ENCODE measurements at regions not wholly inside any gene's neighbourhood (a gene's known extent, or its start where the extent isn't known, plus 50 kb on each side); places are given as distances from the start of the nearest gene placed in this dataset.

- no peak for DNase-seq
- H2BK5ac ChIP-seq (ENCODE audit: low read depth, low read length, poor library complexity, severe bottlenecking): peak overlapping the region; percentile 87
- H2BK20ac ChIP-seq (ENCODE audit: low read depth, low read length): peak overlapping the region; percentile 24
- ChIA-PET POLR2A (ENCODE audit: unreplicated experiment) (no interaction called here), CTCF (no interaction called here)
- H3K79me1 ChIP-seq (ENCODE audit: low read depth in 1 of 2, low read length in 2 of 2): peaks cover 27 to 76% of the 10 kb centered on the region in 2 experiments
- H4K20me1 ChIP-seq (ENCODE audit: insufficient read depth, low read length): peaks cover 28% of the 10 kb centered on the region
- H3K9ac ChIP-seq (ENCODE audit: low read depth, low read length): peak overlapping the region; percentile 95; the same call in 1 of the 2 replicates
- peaks cover 22% of the 10 kb centered on the region for H3K36me3 ChIP-seq (ENCODE audit: control insufficient read depth, insufficient read depth, low read length)
- no peak overlapping the region for H3K56ac ChIP-seq (ENCODE audit: extremely low read depth, insufficient read depth, low read length)
- peak overlapping the region; percentile 37 to 98; a peak in 2 of 4 replicates for H4K8ac ChIP-seq (ENCODE audit: low read depth in 2 of 2, low read length in 2 of 2)
- H2BK15ac ChIP-seq (ENCODE audit: low read depth, low read length): peak overlapping the region; percentile 44; the same call in 2 of the 3 replicates
- H3K4me1 ChIP-seq (ENCODE audit: control insufficient read depth, insufficient read depth, low read length): peaks cover 23% of the 10 kb centered on the region
- no TSS peak for BruUV-seq (replicated peaks)
- H3K9me3 ChIP-seq (ENCODE audit: control insufficient read depth, insufficient read depth, low read length): no peaks in the 10 kb centered on the region
- ATAC-seq (ENCODE audit: low read depth): no peak
- H3K4me2 ChIP-seq (ENCODE audit: low read depth, low read length): peak overlapping the region; percentile 64
- peak overlapping the region; percentile 48; the same call in 1 of the 2 replicates for H3K23ac ChIP-seq (ENCODE audit: low read depth, low read length)
- intact Hi-C loops (cut with micrococcal nuclease) (no loop called here), dilution Hi-C loops (cut with HindIII; ENCODE audit: low sequenced_read_pairs, unreplicated experiment) (no loop called here), in situ Hi-C loops (cut with MboI; ENCODE audit: low sequenced_read_pairs) (no loop called here)
- H3K4ac ChIP-seq (ENCODE audit: low read depth, low read length): peak overlapping the region; percentile 76
- H3K14ac ChIP-seq (replicated peaks; ENCODE audit: low read depth, low read length): peak overlapping the region; percentile 81
- peak overlapping the region; percentile 57; the same call in 1 of the 2 replicates for H4K5ac ChIP-seq (ENCODE audit: low read depth, low read length)
- peak overlapping the region; percentile 8; the same call in 1 of the 2 replicates for H3K18ac ChIP-seq (ENCODE audit: low read depth, low read length)
- peak overlapping the region; percentile 59; the same call in 1 of the 2 replicates for H4K91ac ChIP-seq (ENCODE audit: insufficient read depth, low read depth, low read length)
- H3K9me1 ChIP-seq (ENCODE audit: insufficient read depth, low read length): peaks cover 30% of the 10 kb centered on the region
- H3K4me3 ChIP-seq (ENCODE audit: insufficient read depth, low read depth, low read length): peak overlapping the region; percentile 87
- peak overlapping the region; percentile 93 for H2AFZ ChIP-seq (replicated peaks; ENCODE audit: low read length, poor library complexity)
- H3K27me3 ChIP-seq (ENCODE audit: control insufficient read depth, insufficient read depth, low read length): no peaks in the 10 kb centered on the region
- H3K27ac ChIP-seq (ENCODE audit: insufficient read depth, low read length): peak overlapping the region; percentile 11; the same call in 1 of the 2 replicates
- H2BK120ac ChIP-seq (ENCODE audit: low read depth, low read length): peak overlapping the region; percentile 70
- WGBS, 2 experiments (ENCODE audit: extremely low coverage in 2 of 2, insufficient read length in 1 of 2): 26% methylated on average over 6 of the region's 24 CpGs; no CpG with 5 or more reads in 1 of the 2 experiments
- TF ChIP-seq USF2 (IDR thresholded peaks at IDR 0.05; ENCODE audit: low read depth, low read length): no peak
- TF ChIP-seq NFE2L2 (IDR thresholded peaks at IDR 0.05; ENCODE audit: low read depth, low read length): no peak
- no peak for TF ChIP-seq CHD1 (IDR thresholded peaks at IDR 0.05; ENCODE audit: low read depth, low read length)
- TF ChIP-seq RCOR1 (IDR thresholded peaks at IDR 0.05; ENCODE audit: insufficient replicate concordance, low read length): no peak
- no peak for TF ChIP-seq MAZ (IDR thresholded peaks at IDR 0.05; ENCODE audit: borderline replicate concordance, low read depth, low read length)
- TF ChIP-seq MXI1 (IDR thresholded peaks at IDR 0.05; ENCODE audit: borderline replicate concordance, low read depth, low read length): no peak
- peak overlapping the region; percentile 92 for H2AK9ac ChIP-seq (replicated peaks; ENCODE audit: low read depth, low read length, poor library complexity)
- H2AK5ac ChIP-seq (ENCODE audit: low read depth, low read length): peak overlapping the region; percentile 63; the same call in 1 of the 2 replicates
Measured at GRCh38 chr1:9183441-9183840, 51.1 kb upstream of the H6PD start.
